NAMALWA (cell line): ENCODE measurements at regions not wholly inside any gene's neighbourhood (a gene's known extent, or its start where the extent isn't known, plus 50 kb on each side); places are given as distances from the start of the nearest gene placed in this dataset.

ENCODE experiments used
- DNase-seq: peaks from one replicate; pipeline ENCODE4 v3.0.0-alpha.2; 2015; ENCODE audit warnings: low spot score

DNA sequence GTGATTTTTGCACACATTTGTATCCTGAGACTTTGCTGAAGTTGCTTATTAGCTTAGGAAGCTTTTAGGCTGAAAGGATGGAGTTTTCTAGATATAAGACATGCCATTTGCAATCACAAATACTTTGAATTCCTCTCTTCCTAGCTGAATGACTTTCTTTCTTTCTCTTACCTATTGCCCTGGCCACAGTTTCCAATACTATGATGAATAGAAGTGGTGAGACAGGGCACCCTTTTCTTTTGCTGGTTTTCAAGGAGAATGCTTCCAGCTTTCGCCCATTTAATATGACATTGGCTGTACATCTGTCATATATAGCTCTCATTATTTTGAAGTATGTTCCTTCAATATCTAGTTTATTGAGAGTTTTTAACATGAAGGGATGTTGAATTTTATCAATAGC lies 409.6 kb upstream of the EPHA7 start:
- DNase-seq = no peak

DNA sequence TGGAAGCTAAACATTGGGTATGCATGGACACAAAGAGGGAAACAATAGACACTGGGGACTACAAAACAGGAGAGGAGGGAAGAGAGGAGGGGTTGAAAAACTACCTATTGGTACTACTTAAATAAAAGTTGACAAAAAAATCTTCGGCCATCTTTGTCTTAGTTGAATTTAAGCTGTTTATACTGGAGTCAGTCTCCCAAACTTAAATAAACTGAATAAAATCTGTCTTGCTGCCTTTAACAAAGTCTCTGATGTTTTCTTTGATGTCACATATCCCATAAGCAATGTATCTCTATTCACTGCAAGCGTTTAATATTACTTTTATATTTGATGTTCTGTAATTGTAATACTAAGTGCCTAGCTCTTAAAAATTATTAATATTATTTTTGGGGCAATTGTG lies 409.2 kb upstream of the EPHA7 start:
- no peak for DNase-seq

DNA sequence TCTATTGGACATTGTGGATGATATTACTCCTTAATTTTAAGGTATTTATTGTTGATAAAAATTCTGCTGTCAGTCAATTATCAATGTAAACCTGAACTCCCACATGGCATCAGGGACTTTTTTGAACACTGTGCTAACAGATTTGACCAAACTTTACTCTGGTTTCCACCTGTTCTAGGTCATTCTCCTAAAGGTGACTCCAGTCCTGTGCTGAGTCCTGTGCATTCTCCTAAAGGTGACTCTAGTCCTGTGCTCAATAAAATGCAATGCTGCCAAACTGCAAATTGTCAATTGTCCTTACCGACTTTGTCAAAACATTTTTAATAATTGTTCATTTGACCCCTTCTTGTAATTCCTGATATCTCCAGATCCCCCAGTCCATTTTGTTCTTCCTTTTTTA lies 408.4 kb upstream of the EPHA7 start:
- DNase-seq = no peak

DNA sequence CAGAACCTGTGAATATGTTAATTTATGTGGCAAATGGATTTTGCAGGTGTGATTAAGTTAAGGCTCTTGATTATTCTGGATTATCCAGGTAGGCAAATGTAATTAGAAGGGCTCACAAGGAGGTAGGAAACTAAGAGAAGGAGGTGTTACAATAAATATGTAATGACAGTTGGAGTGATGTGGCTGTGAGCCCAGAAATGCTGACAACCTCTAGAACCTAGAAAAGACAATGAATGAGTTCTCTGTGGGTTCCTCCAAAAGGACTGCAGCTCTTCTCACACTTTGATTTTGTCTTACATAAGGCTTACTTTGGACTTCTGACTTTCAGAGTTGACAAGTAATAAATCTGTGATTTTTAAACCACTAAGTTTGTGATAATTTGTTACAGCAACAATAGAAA lies 406.6 kb upstream of the EPHA7 start:
- DNase-seq = no peak

DNA sequence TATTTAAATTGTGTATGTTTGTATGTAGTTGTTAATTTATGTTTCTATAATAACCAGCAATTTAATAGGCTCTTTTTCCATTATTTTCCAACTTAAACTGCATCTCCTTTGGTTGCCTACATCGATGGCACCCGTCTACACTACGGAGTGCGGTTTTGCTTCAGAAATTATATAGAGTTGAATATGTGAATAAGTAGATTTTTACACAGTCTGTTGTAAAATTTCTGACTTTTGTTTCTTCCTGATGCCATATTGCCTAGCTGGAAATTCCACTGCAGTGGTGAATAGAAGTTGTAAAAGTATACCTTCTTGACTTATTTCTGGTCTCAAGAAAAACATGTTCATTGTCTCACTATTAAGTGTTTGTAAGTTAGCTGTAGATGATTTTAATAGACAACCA lies 404.1 kb upstream of the EPHA7 start:
- no peak for DNase-seq

DNA sequence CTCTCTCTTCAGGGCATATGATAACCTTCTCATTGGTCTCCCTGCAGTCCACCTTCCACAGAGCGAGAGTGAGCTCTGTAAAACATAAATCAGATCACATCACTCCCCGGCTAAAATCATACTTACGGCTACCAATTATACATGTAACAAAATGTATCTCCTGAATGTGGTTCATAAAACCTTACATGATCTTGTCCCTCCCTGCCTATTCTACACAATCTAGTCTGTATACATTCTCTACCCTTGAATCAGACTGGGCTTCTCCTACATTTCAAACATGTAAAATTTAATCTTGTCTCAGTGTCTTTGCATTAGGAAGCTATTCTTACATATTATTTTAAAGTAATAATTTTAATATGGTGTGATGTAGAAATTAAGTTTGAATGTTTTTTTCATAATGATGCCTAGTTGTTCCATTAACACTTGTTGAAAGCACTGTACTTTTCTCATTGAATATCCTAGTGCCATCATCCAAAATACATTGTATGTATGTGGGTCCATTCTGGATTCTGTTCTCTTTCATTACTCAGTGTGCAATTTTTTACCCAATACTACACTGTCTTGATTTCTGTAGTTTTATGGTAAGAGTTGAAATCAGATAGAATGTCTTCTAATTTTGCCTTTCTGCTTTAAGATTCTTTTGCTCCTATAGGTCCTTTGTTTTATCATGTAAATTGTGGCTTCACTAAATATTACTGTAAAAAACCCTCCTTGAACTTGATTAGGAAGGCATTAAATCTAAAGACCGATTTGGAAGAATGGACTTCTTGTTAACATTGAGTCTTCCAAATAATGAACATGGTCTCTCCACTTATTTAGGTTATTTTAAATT lies 403.3 kb upstream of the EPHA7 start:
- DNase-seq = no peak

DNA sequence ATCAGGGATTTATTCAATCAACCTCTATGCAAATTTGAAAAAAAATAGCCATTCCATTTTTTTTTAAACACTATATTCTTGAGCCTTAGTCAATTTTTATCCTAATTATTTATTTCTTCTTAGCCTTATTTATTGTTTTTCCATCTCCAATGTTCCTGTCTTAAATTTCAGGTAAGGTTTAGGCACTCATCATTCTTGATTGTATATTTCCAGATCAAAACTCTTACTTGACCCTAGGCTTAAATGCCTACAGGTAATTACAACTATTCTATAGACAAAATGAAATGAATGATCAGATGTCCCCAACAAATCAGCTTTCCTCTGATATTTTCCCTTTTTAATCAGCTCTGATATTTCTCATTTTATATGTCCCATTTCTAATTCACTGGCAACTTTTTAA lies 402.6 kb upstream of the EPHA7 start:
- no peak for DNase-seq

DNA sequence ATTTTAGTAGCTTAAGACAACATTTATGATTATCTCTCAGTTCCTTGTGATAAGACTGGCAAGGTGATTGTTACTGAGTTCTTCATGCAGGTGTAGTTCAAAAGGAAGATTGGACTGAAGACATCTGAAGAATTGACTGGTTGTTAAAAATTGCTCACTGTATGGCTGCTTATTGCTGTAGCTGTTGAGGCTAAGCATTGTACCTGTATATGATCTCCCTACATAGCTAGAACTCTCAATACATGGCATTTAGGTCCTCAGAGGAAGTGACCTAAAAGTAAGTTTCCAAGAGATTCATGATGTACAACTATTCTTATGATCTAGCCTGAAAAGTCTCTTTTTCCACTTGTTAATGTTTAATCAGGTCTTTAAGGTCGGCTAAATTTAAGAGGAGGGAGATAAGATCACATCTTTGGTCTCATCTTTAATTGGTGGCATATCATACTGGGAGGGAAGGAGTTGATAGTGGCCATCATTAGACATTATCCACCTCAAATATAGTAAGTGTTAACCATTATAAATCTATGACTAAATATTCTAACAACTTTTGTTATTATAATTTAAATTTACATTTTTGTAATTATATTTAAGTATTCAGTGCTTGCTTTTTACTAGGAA lies 401.2 kb upstream of the EPHA7 start:
- no peak for DNase-seq

DNA sequence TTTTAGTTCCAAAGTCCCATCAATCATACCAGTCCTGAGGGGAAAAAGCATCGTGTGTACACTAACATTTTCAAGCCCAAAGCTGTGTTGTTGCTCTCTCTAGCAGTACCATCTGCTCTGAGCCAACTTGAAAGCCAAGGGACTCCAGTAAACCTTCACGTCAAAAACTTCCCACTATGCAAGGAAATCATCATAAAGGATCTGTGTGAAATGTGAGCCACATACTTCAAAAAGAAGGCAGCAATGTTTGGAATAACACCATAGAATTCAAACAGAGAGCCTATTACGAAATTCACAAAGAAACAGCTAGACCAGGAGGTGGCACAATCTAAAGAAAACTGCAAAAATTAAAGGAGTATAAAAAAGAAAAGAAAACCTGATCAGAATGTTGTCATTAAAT lies 399.8 kb upstream of the EPHA7 start:
- no peak for DNase-seq

DNA sequence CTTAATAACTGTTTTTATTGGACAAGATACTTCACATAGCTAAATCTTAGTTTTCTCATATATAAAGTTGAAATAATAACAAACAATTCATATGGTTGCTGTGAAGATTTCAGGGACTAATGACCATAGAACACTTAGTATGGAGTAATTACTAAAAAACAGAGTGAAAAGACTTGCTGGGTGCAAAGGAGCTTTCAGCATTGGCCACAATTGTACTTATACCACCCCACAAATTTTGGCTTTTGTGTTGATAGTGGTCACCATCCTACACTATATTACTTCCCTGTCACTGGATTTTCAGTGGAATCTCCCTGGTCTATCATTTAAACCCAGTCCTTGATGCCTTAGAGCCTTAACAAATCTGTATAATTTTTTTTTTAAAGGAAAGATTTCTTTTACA lies 398.6 kb upstream of the EPHA7 start:
- no peak for DNase-seq

DNA sequence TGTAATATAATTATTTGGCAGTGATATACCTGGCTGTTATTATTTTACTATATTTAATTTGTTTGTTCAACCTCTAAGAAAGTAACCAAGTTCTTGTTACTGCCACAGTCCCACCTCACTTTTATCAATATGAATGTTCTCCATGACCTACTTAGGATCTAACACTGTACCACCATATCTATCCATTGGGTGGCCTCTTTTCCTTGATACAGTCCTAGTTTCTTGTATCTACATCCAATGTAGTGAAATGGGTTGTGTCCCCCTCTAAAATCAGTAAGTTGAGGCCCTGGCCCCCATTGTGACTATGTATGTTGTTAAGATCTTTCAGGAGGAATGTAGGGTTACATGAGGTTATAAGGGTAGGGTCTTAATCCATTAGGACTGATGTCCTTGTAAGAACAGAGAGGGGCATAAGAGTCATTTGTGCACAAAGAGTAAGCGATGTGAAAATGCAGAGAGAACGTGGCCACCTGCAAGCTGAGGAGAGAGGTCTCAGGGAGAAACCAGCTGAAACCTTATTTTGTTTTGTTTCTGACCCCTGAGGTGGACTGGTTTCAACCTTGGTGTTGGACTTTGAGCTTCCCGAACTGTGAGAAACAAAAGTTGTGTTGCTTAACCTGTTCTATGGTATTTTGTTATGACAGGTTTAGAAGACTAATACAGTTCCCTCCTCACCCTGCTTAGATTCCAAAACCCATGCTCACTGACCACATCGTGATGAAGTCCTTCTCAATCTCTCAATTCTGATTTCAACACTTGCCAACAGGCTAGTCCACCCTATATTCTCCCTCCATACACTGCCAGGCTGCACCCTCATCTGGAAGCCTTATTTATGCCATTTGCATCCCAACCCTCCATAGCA lies 387.3 kb upstream of the EPHA7 start:
- DNase-seq = no peak

DNA sequence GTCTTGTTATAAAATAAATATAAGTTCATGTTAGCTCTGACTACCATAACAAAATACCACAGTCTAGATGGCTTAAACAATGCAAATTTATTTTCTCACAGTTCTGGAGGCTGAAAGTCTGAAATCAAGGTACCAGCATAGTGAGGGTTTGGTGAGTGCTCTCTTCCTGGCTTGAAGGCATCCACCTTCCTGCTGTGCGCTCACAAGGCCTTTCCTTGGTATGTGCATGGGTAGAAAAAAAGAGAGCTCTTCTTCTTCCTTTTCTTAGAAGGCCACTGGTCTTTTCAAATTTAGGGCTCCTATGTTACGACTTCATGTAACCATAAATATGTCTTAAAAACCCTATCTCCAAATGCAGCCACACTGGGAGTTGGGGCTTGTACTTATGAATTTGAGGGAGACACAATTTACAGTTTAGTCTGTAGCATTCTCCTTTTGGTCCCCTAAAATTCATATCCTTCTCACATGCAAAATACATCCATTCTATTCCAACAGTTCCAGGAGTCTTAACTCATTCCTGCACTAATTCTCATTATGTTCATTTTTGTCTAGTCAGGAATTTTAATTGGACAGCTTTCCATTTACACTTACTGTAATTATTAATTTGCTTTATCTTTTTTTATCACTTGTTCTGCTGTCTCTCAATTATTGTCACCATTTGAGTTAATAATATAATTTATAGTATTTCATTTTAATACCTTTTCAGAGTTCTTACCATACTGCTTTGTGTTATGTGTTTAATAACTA lies 381.9 kb upstream of the EPHA7 start:
- DNase-seq = no peak

DNA sequence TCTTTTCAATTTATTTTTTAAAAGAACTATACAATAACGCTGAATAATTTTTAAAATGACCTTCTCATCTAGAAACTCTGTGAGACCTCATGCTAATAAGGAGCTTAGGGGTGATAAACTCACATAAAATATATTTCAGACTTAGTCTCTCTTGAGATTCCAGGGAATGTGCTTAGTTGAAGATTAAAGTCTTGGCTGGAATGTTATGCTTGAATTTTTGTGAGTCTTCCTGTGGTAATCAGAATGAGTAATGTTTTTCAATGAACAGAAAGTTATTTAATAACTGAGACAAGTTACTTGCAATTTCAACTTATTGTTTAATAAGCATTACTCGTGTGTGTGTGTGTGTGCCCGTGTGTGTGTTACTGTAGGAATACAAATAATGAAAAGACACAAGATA lies 379.9 kb upstream of the EPHA7 start:
- DNase-seq = no peak

DNA sequence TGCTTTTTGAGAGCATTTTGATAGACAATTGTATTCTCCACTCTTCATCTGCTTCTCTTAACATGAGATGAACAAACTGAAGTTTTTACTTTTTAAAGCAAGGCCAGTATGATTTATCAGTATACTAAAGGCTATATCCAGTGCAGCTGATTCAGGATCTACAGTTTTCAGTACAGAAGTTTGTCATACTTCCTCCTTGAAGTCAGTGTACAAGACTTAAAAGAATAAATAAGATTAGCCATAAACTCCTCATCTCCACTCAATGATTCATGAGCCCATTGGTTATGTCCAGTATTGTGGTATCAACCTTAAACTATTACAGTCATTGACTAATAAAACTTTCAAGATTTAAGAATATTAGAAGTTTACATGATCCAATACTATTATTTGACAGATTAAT lies 374.8 kb upstream of the EPHA7 start:
- DNase-seq = no peak

DNA sequence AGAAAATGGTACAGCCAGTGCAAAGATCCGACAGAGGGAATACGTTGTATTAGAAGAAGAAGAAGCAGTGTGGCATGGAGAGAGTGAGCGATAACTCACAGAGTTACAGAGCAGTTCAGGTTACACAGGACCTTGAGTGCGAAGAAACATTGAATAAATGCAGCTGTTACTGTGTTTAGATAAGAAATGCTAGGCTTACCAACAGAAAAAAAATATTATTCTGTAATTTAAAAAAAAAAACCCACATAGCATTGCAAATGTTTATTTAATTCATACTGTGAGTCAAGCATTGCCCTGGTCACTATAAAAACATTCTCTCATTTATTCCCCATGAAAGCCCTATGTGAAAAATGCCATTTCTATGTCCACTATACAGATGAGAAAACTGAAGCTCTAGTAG lies 373.4 kb upstream of the EPHA7 start:
- DNase-seq = no peak

DNA sequence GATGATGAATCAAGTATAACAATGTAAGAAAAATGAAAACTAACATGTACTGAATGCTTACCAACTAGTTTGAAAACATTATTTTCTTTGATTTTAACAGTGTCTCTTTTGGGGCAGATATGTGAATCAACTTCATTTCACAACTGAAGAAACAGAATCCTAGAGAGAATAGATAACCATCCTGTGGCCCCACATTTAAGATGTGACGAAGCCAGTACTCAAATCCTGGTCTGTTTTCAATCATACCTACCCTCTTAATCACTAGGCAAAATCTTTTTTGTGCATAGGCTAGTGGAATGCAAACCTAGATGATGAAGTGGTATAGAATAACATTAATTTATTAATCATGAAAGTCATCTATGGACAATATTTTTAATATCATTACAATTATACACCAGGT lies 371.6 kb upstream of the EPHA7 start:
- DNase-seq = no peak

DNA sequence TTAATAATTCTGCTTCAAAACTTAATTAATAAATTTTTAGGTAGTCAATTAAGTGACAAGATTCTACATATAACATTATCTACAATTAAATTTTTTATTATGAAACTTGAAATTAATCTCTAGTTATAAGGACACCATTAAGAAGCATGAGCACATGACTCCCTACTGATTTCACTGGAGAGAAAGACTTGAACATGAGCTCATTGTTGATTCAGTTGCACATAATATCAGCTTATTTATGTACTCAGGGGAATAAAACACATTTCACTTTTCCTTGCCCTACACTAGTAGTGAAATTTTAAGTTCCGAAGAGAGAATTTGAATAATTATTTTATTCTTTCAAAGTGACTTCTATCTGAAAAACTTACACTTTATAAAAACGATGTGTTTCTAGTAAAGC lies 370.2 kb upstream of the EPHA7 start:
- no peak for DNase-seq

DNA sequence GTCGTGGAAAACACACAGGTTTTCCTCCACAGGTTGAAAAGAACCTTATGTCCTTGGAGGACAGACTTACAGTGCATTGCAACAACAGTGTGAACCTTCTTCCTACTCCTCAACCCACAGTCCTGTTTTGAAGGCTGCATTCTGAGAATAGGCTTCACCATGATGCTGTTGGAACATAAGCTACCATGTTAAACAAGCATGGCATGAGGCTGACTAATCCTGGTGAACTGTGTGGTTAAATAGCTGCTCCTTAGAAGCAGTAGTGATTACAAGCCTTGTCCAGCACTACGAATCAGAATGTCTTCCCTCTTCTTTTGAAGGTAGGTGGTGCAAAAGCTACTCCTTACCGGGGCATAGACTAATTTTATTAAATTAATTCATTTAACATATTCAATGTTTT lies 368.5 kb upstream of the EPHA7 start:
- no peak for DNase-seq

DNA sequence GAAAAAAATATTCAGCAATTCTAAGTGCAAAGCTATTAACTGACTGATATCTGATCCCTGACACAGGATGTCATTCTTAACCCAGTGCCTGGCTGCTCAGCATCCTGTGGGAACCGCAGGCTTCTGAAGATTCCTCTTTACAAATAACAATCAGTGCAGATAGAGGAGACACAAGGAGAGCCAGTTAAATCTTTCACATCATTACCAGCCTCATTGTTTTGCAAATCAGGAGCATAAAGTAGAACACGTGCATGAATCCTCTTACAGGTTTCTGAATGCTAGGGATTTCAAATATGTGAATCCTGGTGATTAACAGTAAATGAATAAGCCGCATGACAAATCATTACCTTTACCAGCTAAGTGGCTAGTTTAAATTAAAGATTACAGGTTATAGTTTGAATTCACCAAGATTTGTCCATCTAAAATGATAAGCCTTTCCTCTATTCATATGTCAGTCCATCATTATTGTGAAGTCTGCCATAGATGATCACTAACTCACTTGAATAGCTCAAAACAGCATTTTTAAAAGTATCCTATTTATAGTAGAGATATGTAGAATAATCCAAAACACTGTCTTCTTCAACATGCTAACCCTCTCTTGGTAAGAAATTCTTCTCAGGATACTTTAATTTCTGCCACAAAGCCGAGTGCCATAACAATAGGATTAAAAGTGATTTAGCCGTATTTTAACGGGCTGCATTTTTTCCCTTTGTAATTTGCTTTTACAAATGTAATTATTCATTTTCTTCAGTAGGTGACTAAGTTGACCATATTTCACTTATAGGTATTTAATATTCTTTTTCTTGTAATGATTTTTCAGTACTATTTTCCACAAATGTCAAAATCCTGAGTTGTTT lies 367.3 kb upstream of the EPHA7 start:
- no peak for DNase-seq

DNA sequence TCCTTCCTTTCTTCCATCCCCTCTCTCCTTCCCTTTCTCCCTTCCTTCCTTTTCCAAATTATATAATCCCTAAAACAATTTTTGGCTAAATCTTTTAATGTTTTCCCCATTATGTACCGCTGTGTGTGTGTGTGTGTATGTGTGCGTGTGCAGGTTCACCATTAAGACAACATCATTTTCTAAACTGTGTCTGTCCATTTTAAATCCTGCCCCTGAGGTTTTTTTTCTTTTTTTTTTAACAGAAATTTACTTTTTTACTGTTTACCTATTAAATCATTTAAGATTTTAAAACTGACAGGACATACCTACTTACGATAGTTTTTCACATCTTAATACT lies 366.3 kb upstream of the EPHA7 start:
- DNase-seq = no peak
